Retina (tissue), 1 donor: ENCODE measurements at regions not wholly inside any gene's neighbourhood (a gene's known extent, or its start where the extent isn't known, plus 50 kb on each side); places are given as distances from the start of the nearest gene placed in this dataset.
"Not testable (repeated sequence)": the region's sequence is repeated elsewhere in the genome, so short reads cannot be mapped to it uniquely, and the experiment has no call there.

ENCODE experiments used
- DNase-seq: peaks from one replicate; pipeline ENCODE4 v3.0.0-alpha.2; 2016

- DNase-seq: no peak
These were observed 227.6 kb upstream of the WSB1 start for GRCh38 chr17:27066315-27066714.

DNA sequence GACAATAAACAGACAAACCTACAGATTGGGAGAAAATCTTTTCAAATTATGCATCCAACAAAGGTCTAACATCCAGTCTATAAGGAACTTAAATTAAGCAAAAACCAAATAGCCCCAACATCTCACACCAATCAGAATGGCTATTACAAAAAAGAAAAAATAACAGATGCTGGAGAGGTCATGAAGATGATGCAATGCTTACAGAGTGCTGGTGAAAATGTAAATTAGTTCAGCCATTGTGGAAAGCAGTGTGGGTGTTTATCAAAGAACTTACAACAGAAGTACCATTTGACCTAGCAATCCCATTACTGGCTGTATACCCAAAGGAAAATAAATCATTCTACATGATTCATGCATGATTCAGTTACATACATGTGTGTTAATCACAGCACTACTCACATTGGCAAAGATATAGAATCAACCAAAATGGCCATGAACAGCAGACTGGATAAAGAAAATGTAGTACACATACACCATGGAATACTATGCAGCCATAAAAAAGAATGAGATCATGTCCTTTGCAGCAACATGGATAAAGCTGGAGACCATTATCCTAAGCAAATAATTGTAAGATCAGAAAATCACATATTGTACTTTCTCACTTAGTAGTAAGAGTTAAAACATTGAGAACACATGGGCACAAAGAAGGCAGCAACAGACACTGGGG, 223.9 kb upstream of the WSB1 start:
- DNase-seq: no peak

DNA sequence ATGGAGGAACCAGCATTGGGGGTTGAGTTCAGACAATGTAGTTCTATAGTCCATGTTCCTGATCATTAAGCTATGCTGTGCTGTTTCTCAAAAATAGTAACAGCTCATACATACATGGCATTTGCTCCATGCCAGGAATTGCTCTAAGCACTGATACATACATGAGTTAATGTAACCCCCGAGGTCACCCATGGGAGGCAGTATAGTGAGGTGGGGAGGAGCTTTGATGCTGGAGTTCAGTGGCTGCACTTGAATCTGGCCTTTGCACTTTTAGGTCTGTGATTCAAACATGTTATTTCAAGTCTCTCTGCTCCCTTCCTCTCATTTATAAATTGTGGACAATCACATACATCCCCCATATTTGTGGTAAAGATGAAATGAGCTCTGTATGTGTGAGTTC, 223.1 kb upstream of the WSB1 start:
- DNase-seq: no peak

DNA sequence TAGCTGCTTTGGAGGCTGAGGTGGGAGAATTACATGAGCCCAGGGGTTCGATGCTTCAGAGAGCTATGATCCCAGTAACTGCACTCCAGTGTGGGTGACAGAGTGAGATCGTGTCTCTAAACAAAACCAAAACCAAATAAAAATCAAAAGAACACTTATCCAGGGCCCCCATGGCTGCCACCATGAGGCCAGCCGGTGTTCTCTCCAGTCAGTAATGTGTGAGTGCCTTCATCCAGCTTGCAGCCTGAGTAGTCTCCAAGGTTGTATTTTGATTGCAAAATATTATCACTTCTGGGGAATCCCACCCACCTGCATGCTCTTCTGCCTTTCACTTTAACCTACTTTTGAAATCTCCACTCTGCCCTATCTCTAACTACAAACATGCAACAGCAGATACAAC, 221.0 kb upstream of the WSB1 start:
- no peak for DNase-seq

GRCh38 chr17:27076814-27077213, 217.1 kb upstream of the WSB1 start:
- DNase-seq: no peak

DNA sequence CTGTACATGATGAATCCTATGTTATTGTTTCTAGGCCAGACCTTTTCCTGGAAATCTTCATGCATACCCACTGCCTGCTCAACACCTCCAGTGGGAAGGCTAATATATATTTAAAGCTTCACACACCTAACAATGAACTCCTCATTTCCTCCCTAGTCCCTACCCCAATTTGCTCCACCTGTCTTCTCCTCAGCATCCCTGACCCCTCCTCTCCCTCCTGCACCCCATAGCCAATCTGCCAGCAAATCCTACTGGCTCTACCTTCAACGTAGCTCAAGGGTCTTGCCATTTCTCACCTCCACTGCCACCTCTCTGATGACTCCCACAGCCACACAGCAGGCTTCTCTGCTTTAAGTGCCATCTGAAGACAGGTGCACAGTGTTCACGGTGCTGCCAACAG, 215.6 kb upstream of the WSB1 start:
- DNase-seq: no peak

DNA sequence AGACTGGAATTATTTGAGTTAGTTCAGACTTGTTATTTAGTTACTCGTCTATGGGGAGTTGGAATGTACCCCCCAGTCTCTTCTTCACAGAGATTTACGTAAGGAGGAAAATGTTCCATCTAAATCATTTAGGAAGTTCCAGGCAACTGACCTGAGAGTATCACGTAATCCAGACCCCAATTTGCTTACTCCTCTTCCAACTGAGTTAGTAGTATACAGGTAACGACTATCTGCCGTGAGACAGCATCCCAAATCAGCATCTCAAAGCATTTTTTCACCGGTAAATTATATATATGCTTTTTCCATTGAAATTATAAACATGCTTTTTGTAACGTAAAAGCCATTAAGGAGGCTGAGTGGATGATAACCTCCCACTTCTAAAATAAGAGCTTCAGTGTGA, 214.3 kb upstream of the WSB1 start:
- no peak for DNase-seq

- DNase-seq: no peak
These were observed 212.8 kb upstream of the WSB1 start for GRCh38 chr17:27081002-27081638.

DNA sequence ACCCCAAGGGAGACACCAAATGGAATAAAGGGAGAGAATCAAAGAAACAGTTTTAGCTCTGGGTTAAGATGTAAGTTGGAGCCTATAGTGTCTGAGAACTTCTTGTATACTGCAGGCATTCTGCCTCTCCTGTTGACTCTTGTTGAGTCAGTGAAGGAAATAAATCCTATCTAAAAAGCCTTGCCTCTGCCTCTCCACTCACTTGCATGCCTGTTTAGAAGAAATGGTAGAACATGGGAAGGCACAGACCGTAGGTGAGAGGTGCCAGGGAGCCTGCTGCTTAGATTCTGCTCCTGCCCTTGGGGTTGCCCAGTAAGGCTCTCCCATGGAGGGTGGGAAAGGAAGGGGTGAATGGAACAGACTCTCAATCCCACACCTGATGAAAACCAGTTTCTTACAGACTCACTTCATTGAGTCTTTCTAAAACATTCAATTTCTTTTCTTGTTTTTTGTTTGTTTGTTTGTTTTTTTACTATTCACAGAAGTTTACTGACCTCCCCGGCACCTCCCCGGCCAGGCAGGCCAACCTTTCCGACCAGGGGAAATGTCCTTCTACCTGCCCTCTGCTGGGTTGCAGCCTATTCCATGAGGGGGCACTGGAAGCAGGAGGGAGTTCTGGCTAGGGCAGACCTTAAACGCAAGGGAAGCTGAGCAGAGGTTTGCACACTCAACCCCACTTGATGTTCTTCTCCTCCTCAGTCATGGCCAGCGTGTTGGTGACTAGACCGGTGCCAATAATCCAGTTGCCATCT, 211.7 kb upstream of the WSB1 start:
- DNase-seq: no peak

GRCh38 chr17:27082775-27083154, 211.1 kb upstream of the WSB1 start:
- no peak for DNase-seq

DNA sequence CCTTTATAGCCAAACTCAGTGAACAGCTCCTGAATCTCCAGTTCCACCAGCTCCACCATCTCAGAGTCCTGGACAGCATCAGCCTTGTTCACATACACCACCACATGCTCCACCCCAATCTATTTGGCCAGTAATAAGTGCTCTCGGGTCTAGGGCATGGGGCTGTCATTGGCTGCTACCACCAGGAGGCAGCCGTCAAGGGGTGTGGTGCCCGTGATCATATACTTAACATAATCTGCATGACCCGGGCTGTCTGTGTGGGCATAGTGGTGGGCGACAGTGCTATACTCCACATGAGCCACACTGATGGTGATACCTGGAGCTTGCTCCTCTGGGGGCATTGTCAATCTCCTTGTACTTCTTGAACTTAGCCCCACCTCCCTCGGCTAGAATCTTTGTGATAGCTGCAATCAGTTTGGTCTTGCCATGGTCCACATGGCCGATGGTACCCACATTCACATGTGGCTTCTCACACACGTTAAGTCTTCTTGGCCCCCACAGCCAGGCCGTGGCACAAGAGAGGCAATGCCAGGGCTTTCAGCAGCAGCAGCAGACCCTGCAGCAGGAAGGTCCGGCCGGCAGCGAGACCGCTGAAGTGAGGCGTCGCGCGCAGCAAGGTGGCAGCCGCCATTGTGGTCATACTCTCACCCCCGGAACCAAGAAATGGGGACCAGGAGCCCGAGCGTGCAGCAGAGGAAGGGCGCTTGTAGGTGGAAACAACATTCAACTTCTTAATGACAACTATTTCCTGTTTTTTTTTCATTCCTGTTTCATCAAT, 210.3 kb upstream of the WSB1 start:
- no peak for DNase-seq

- no peak for DNase-seq
These were observed 208.4 kb upstream of the WSB1 start for GRCh38 chr17:27085517-27085916.

DNA sequence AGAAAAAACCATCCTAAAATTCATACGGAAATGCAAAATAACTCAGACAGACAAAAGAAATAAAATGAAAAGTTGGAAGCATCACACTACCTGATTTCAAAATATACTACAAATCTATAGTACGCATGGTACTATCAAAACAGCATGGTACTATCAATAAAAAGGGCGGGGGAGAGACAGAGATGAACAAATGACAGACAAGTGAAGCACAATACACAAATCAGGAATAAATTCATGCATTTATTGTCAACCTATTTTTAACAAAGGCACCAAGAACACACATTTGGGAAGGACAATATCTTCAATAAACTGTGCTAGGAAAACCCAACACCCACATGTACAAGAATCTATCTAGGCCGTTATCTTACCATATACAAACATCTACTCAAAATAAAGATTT, 207.4 kb upstream of the WSB1 start:
- DNase-seq: no peak

DNA sequence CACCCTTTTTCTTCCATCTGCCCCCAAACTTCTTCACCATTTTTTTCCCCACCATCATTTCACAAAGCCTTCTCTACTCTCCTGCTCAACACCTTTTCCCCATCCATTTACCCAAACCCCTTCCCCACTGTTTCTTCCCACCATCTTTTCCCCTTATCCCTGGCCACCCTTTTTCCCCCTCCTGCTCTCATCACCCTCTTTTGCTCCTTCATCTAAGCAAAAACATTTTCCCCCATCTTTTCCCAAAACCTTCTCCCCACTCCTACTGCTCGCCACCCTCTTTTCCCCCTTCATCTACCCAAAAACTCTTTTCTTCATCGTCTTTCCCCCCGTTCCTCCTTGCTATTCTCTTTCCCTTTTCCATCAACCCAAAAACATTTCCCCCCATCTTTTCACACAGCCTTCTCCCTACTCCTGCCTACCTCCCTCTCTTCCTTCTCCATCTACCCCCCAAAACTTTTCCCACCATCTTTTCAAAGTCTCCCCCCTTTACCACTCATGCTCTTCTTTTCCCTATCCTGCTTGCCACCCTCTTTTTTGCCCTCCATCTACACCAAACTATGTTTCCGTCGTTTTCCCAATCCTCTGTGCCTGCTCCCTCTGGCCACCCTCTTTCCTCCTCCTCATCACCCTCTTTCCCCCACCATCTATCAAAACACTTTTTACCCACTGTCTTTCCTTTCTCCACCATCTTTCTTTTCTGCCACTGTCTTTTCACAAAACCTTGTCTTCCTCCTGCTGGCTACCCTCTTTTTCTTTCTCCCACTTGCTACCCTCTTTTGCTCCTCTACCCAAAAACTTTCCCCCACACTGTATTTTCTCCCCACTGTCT, 205.8 kb upstream of the WSB1 start:
- no peak for DNase-seq

DNA sequence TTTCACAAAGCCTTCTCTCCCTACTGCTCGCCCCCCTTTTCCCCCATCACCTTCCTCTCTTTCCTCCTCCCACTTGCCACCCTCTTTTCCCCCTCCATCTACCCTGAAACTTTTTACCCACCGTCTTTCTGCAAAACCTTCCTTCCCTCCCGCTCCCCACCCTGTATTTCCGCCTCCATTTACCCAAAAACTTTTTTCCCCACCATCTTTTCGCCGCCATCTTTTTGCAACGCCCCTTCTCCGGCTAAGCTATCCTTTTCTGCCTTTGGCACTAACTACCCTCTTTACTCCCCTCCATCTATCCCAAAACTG, 205.2 kb upstream of the WSB1 start:
- DNase-seq: no peak

DNA sequence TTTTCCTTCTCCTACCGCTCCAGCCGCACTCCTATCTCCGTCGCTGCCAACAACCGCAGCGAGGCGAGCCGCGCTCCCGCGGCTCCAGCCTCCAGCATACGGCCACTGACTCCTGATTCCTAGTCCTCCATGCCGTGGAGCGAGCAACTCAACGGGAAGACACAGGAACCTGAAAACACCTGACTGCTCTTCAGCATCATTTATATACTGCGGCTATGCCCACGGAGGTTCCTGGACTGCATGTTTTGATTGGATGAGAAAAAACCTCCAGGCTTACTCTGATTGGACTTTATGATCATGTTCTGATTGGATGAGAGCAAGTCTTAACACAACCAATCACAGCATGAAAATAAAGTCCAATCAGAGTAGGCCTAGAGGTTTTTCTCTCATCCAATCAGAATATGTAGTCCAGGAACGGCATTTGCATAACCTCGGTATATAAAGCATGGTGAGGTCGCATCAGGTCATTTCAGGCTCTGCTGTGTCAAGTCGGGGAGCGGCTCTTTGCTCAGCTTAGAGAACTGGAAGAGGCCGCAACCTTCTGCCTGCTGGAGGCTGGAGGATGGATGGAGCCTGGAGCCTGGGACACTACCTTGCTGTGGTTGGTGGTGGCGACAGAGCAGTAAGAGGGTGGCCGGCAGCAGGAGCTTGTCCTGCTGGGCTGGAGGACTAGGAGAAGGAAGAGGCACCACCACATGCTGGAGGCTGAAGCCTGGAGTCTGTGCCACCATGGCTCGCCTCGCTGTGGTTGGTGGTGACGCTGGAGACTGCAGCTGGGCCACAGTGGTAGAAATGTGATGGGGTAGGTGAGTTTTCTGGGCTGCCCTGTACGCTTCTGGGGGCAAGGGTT, 204.6 kb upstream of the WSB1 start:
- DNase-seq: not testable (repeated sequence)

- DNase-seq: no peak
These were observed 204.0 kb upstream of the WSB1 start for GRCh38 chr17:27089929-27090247.

- DNase-seq: not testable (repeated sequence)
These were observed 203.4 kb upstream of the WSB1 start for GRCh38 chr17:27090450-27091042.

DNA sequence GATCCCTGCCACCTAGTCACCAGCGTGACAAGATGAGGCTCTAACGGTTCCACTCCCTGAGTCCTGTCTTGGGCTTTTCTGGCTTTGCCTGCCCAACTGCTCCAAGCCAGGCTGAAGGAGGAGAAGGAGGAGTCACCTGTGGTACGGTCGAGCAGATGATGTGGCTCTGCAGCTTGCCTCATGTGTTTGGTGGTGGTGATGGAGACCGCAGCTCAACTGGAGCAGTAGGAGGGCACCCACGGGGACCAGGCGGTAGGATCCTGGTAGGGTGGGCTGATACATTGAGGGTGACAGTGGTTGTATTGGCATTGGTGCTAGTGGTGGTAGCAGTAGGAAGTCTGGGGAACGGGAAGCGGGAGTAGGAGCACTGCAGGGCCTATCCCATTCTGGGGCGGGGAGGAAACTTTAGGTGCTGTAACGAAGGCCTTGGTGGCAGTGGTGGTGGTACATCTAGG, 202.8 kb upstream of the WSB1 start:
- DNase-seq: no peak

DNA sequence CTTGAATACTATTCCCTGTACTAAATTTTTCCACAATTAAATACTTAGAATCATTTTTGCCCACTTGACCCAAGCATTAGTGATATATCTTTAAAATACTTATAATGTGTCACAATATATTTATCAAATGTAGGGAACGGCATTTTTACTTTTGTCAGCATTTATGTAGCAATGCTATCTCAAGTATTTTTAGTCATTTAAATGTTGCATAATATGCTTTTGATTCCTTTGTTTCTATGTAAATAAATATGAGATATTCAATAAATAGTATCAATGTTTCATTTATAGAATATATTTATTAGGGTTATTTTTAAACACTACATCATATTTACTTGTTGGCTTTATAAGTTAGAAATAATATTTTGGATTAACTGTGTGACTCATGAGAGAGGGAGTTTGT, 199.7 kb upstream of the WSB1 start:
- DNase-seq: not testable (repeated sequence)

DNA sequence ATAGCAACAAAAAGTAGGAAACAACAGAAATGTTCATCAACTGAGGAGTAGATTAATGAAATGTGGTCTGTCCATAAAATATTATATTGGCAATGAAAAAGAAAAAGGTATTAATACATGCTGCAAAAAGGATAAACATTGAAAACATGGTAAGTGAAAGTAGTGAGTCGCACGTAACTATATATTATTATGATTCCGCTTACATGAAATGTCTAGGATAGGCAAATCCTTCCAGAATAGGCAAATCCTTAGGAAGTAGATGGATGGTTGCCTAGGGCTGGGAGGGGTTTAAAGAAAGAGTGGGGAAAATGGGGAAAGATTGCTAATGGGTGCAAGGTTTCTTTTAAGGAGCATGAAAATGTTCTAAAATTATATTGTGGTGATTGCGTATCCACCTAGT, 198.1 kb upstream of the WSB1 start:
- not testable (repeated sequence) for DNase-seq
